Liver (tissue), 8 donors: ENCODE measurements at regions not wholly inside any gene's neighbourhood (a gene's known extent, or its start where the extent isn't known, plus 50 kb on each side); places are given as distances from the start of the nearest gene placed in this dataset.

ENCODE experiments used
- DNase-seq: peaks from one replicate; pipeline ENCODE4 v3.0.0-alpha.2; 2017; ENCODE audit warnings: low spot score
- H3K27ac ChIP-seq, 2 donors: one replicate each; pipeline ENCODE4 v1.7.0; 2013; ENCODE audit warnings: inconsistent platforms in 2 of 2, low read length in 2 of 2, control low read depth in 1 of 2, low read depth in 1 of 2, mild to moderate bottlenecking in 1 of 2
- H3K27me3 ChIP-seq, 4 donors: one replicate each; pipeline versions ENCODE4 v1.6.1 to v1.7.0; 2013; ENCODE audit warnings: low read length in 3 of 4, inconsistent platforms in 1 of 4, mild to moderate bottlenecking in 1 of 4, moderate library complexity in 1 of 4; ENCODE audit not compliant: control insufficient read depth in 4 of 4, insufficient read depth in 4 of 4
- H3K36me3 ChIP-seq, 4 donors: one replicate each; pipeline versions ENCODE4 v1.6.1 to v1.7.0; 2013; ENCODE audit warnings: low read length in 3 of 4, mild to moderate bottlenecking in 3 of 4, low read depth in 1 of 4, moderate library complexity in 1 of 4; ENCODE audit not compliant: control insufficient read depth in 4 of 4, insufficient read depth in 3 of 4
- H3K4me1 ChIP-seq, 4 donors: one replicate each; pipeline versions ENCODE4 v1.6.1 to v1.7.0; 2013; ENCODE audit warnings: low read length in 3 of 4, mild to moderate bottlenecking in 3 of 4, moderate library complexity in 1 of 4; ENCODE audit not compliant: control insufficient read depth in 4 of 4, insufficient read depth in 4 of 4
- H3K4me3 ChIP-seq, 3 donors: one replicate each; pipeline versions ENCODE4 v1.6.1 to v1.7.0; 2013; ENCODE audit warnings: low read length in 3 of 3, control low read depth in 1 of 3, low read depth in 1 of 3, mild to moderate bottlenecking in 1 of 3
- H3K9ac ChIP-seq, 2 donors: one replicate each; pipeline ENCODE4 v1.7.0; 2013; ENCODE audit warnings: low read length in 2 of 2, mild to moderate bottlenecking in 2 of 2, moderate library complexity in 2 of 2, control low read depth in 1 of 2, low read depth in 1 of 2
- H3K9me3 ChIP-seq, 4 donors: one replicate each; pipeline versions ENCODE4 v1.6.1 to v1.7.0; 2013; ENCODE audit warnings: low read length in 3 of 4; ENCODE audit not compliant: control insufficient read depth in 4 of 4
- EGR1 ChIP-seq, 2 donors: IDR thresholded peaks; 2 replicates each; pipeline ENCODE4 v1.6.1; 2016 to 2018; ENCODE audit warnings: antibody characterized with exemption in 2 of 2, low read depth in 2 of 2
- FOXA1 ChIP-seq: IDR thresholded peaks from 2 replicates; pipeline ENCODE4 v1.6.1; 2016; ENCODE audit warnings: antibody characterized with exemption
- FOXA2 ChIP-seq: IDR thresholded peaks from 2 replicates; pipeline ENCODE4 v1.6.1; 2016; ENCODE audit warnings: antibody characterized with exemption
- GABPA ChIP-seq, 2 donors: IDR thresholded peaks in 1 of 2; conservative IDR thresholded peaks in 1 of 2; 2 replicates each; pipeline ENCODE4 v1.6.1; 2016; ENCODE audit warnings: antibody characterized with exemption in 2 of 2, mild to moderate bottlenecking in 1 of 2, moderate library complexity in 1 of 2
- HNF4A ChIP-seq, 2 donors: conservative IDR thresholded peaks; 2 replicates each; pipeline ENCODE4 v1.6.1; 2016; ENCODE audit warnings: antibody characterized with exemption in 2 of 2, mild to moderate bottlenecking in 2 of 2
- HNF4G ChIP-seq: IDR thresholded peaks from 2 replicates; pipeline ENCODE4 v1.6.1; 2016; ENCODE audit warnings: antibody characterized with exemption
- JUND ChIP-seq, 2 donors: IDR thresholded peaks; 2 replicates each; pipeline ENCODE4 v1.6.1; 2016; ENCODE audit warnings: antibody characterized with exemption in 2 of 2
- NR2F2 ChIP-seq: IDR thresholded peaks from 2 replicates; pipeline ENCODE4 v1.6.1; 2016; ENCODE audit warnings: antibody characterized with exemption
- RAD21 ChIP-seq, 2 donors: IDR thresholded peaks; 2 replicates each; pipeline ENCODE4 v1.6.1; 2016; ENCODE audit warnings: antibody characterized with exemption in 2 of 2, mild to moderate bottlenecking in 2 of 2
- RXRA ChIP-seq, 2 donors: IDR thresholded peaks; 2 replicates each; pipeline ENCODE4 v1.6.1; 2017 to 2018; ENCODE audit warnings: antibody characterized with exemption in 2 of 2, mild to moderate bottlenecking in 1 of 2
- SP1 ChIP-seq: IDR thresholded peaks from 2 replicates; pipeline ENCODE4 v1.6.1; 2018; ENCODE audit warnings: antibody characterized with exemption, mild to moderate bottlenecking
- TAF1 ChIP-seq: conservative IDR thresholded peaks from 2 replicates; pipeline ENCODE4 v1.6.1; 2016; ENCODE audit warnings: antibody characterized with exemption, mild to moderate bottlenecking
- YY1 ChIP-seq: IDR thresholded peaks from 2 replicates; pipeline ENCODE4 v1.6.1; 2016; ENCODE audit warnings: antibody characterized with exemption, mild to moderate bottlenecking
- WGBS: extraction: QIAGEN DNeasy Blood & Tissue Kit; methylation state at CpG from one replicate; pipeline ENCODE4 v1.1.7; 2013; 5-methylcytosine and 5-hydroxymethylcytosine counted together
- TF ChIP-seq, protein P1 (sequence below): IDR thresholded peaks from 2 replicates; pipeline ENCODE4 v1.6.1; 2016; ENCODE audit warnings: antibody characterized with exemption
- TF ChIP-seq, protein P2 (sequence below): IDR thresholded peaks from 2 replicates; pipeline ENCODE4 v1.6.1; 2016; ENCODE audit warnings: antibody characterized with exemption
- TF ChIP-seq, protein P3 (sequence below): IDR thresholded peaks from 2 replicates; pipeline ENCODE4 v1.6.1; 2016; ENCODE audit warnings: antibody characterized with exemption, mild to moderate bottlenecking
- TF ChIP-seq, protein P4 (sequence below): fragments of 150-350 bp; IDR thresholded peaks from 2 replicates; pipeline ENCODE4 v1.5.1; 2017; ENCODE audit warnings: improper control_type of control experiment, low read depth, low read length; ENCODE audit not compliant: missing input control
- TF ChIP-seq, protein P5 (sequence below): IDR thresholded peaks from 2 replicates; pipeline ENCODE4 v1.6.1; 2016; ENCODE audit warnings: antibody characterized with exemption
- donor health status: healthy.
- donor health status: healthy.
- donor health status: healthy.
- donor health status: healthy.
- donor health status: healthy.

DNA sequence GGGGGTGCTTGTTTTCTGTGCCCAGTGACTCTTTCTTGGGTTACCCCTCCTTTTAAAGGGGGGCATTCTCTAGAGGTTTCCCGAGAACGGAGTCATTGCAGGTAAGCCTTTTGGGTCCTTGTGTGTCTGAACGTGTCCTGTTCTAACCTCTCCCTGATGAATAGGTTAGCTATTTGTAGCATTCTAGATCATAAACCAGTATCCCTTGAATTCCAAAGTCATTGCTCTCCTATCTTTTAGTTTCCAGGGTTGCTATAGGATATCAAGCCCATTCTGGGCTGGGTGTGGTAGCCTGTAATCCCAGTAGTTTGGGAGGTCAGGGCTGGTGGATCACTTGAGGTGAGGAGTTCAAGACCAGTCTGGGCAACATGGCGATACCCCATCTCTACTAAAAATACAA lies 65.9 kb upstream of the YWHAQ start:
- TF ChIP-seq NR2F2 (no peak), TAF1 (no peak)
- TF ChIP-seq, protein P1, sequence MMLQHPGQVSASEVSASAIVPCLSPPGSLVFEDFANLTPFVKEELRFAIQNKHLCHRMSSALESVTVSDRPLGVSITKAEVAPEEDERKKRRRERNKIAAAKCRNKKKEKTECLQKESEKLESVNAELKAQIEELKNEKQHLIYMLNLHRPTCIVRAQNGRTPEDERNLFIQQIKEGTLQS: no peak
- H3K36me3 ChIP-seq: no peaks in the 10 kb centered on the region
- no peak overlapping the region for H3K27ac ChIP-seq
- H3K27me3 ChIP-seq: no peaks in the 10 kb centered on the region
- peaks cover 0 to 9% (median 2%) of the 10 kb centered on the region in 4 donors for H3K4me1 ChIP-seq
- H3K4me3 ChIP-seq: no peak overlapping the region
- no peak overlapping the region for H3K9ac ChIP-seq
- DNase-seq: no peak
- H3K9me3 ChIP-seq: no peaks in the 10 kb centered on the region
- WGBS: 85% methylated on average over 4 of the region's 4 CpGs

DNA sequence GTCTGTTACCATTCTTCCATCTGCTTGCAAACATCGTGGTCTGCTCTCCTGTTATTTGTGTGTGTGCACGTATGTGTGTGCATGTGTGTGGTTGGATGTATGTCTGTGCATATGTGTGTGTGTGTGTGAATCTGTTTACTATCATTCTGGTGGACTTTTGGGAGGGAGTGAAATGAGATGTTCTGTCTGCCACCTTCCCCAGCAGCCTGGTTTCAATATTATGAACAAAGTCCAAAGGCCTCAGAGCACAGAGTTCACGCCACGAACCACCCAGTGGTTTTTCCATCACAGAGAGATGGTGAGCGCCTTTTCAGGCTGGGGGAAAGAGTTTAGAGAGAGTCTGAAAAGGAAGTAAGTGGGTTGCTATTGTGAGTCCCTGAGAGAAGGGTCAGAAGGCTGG lies 67.1 kb upstream of the YWHAQ start:
- Histone ChIP-seq H3K27ac (no peak overlapping the region), H3K9me3 (no peaks in the 10 kb centered on the region), H3K27me3 (no peaks in the 10 kb centered on the region), H3K4me1 (peaks cover 0 to 9% (median 2%) of the 10 kb centered on the region in 4 donors), H3K4me3 (no peak overlapping the region), H3K36me3 (no peaks in the 10 kb centered on the region), H3K9ac (no peak overlapping the region)
- DNase-seq: no peak
- TF ChIP-seq EGR1 (IDR thresholded peaks at IDR 0.05; ENCODE audit: low read depth in 2 of 2) (no peak), SP1 (peak; percentile 85), TAF1 (no peak), JUND (IDR thresholded peaks at IDR 0.05) (peak in 1 of 2 donors; percentile 11), YY1 (no peak), HNF4A (conservative IDR thresholded peaks at IDR 0.05) (peak; percentile 85 to 93), RXRA (IDR thresholded peaks at IDR 0.05) (peak; percentile 68 to 83), NR2F2 (no peak), FOXA2 (no peak), FOXA1 (no peak), GABPA (IDR thresholded peaks at IDR 0.05 in 1 of 2, conservative IDR thresholded peaks at IDR 0.05 in 1 of 2) (no peak), HNF4G (peak; percentile 83), RAD21 (IDR thresholded peaks at IDR 0.05) (peak in 1 of 2 donors; percentile 37)
- TF ChIP-seq, protein P1: no peak
- TF ChIP-seq, protein P2, sequence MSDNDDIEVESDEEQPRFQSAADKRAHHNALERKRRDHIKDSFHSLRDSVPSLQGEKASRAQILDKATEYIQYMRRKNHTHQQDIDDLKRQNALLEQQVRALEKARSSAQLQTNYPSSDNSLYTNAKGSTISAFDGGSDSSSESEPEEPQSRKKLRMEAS: no peak
- TF ChIP-seq, protein P3, sequence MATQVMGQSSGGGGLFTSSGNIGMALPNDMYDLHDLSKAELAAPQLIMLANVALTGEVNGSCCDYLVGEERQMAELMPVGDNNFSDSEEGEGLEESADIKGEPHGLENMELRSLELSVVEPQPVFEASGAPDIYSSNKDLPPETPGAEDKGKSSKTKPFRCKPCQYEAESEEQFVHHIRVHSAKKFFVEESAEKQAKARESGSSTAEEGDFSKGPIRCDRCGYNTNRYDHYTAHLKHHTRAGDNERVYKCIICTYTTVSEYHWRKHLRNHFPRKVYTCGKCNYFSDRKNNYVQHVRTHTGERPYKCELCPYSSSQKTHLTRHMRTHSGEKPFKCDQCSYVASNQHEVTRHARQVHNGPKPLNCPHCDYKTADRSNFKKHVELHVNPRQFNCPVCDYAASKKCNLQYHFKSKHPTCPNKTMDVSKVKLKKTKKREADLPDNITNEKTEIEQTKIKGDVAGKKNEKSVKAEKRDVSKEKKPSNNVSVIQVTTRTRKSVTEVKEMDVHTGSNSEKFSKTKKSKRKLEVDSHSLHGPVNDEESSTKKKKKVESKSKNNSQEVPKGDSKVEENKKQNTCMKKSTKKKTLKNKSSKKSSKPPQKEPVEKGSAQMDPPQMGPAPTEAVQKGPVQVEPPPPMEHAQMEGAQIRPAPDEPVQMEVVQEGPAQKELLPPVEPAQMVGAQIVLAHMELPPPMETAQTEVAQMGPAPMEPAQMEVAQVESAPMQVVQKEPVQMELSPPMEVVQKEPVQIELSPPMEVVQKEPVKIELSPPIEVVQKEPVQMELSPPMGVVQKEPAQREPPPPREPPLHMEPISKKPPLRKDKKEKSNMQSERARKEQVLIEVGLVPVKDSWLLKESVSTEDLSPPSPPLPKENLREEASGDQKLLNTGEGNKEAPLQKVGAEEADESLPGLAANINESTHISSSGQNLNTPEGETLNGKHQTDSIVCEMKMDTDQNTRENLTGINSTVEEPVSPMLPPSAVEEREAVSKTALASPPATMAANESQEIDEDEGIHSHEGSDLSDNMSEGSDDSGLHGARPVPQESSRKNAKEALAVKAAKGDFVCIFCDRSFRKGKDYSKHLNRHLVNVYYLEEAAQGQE: no peak
- TF ChIP-seq, protein P4, sequence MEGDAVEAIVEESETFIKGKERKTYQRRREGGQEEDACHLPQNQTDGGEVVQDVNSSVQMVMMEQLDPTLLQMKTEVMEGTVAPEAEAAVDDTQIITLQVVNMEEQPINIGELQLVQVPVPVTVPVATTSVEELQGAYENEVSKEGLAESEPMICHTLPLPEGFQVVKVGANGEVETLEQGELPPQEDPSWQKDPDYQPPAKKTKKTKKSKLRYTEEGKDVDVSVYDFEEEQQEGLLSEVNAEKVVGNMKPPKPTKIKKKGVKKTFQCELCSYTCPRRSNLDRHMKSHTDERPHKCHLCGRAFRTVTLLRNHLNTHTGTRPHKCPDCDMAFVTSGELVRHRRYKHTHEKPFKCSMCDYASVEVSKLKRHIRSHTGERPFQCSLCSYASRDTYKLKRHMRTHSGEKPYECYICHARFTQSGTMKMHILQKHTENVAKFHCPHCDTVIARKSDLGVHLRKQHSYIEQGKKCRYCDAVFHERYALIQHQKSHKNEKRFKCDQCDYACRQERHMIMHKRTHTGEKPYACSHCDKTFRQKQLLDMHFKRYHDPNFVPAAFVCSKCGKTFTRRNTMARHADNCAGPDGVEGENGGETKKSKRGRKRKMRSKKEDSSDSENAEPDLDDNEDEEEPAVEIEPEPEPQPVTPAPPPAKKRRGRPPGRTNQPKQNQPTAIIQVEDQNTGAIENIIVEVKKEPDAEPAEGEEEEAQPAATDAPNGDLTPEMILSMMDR: no peak
- TF ChIP-seq, protein P5, sequence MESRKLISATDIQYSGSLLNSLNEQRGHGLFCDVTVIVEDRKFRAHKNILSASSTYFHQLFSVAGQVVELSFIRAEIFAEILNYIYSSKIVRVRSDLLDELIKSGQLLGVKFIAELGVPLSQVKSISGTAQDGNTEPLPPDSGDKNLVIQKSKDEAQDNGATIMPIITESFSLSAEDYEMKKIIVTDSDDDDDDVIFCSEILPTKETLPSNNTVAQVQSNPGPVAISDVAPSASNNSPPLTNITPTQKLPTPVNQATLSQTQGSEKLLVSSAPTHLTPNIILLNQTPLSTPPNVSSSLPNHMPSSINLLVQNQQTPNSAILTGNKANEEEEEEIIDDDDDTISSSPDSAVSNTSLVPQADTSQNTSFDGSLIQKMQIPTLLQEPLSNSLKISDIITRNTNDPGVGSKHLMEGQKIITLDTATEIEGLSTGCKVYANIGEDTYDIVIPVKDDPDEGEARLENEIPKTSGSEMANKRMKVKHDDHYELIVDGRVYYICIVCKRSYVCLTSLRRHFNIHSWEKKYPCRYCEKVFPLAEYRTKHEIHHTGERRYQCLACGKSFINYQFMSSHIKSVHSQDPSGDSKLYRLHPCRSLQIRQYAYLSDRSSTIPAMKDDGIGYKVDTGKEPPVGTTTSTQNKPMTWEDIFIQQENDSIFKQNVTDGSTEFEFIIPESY: no peak
- 51% methylated on average over 5 of the region's 5 CpGs for WGBS
